ENCODE measurements at regions not wholly inside any gene's neighbourhood (a gene's known extent, or its start where the extent isn't known, plus 50 kb on each side); places are given as distances from the start of the nearest gene placed in this dataset.
"Not testable (repeated sequence)": the region's sequence is repeated elsewhere in the genome, so short reads cannot be mapped to it uniquely, and the experiment has no call there.

GRCh38 chr2:87638114-87638807, 109.6 kb upstream of the PLGLB2 start:
- H3K4me1 ChIP-seq (ENCODE audit: control insufficient read depth in 5 of 5, insufficient read depth in 5 of 5, low read length in 5 of 5); H3K27me3 ChIP-seq (ENCODE audit: control insufficient read depth in 3 of 3, insufficient read depth in 3 of 3, low read length in 2 of 3); H3K4me3 ChIP-seq; H3K9me3 ChIP-seq (ENCODE audit: control insufficient read depth in 4 of 4, insufficient read depth in 3 of 4, low read length in 3 of 4); H3K9ac ChIP-seq (ENCODE audit: insufficient read depth in 1 of 2, low read length in 2 of 2); H3K36me3 ChIP-seq (ENCODE audit: control insufficient read depth in 4 of 4, insufficient read depth in 4 of 4, low read length in 4 of 4): not testable (repeated sequence)
- ATAC-seq (ENCODE audit: insufficient read depth, low FRiP score) (peak; percentile 37), DNase-seq (peak in 2 of 3 donors; percentile 16 to 46)
- WGBS, 2 donors = 67 to 70% methylated on average over 10 of the region's 10 CpGs
- H3K27ac ChIP-seq (ENCODE audit: low read depth in 1 of 2, low read length in 1 of 2) = peak overlapping the region in 1 of 2 donors; percentile 47

- not testable (repeated sequence) for DNase-seq; H3K9ac ChIP-seq (ENCODE audit: insufficient read depth in 1 of 2, low read length in 2 of 2); H3K36me3 ChIP-seq (ENCODE audit: control insufficient read depth in 4 of 4, insufficient read depth in 4 of 4, low read length in 4 of 4); ATAC-seq (ENCODE audit: insufficient read depth, low FRiP score); H3K4me1 ChIP-seq (ENCODE audit: control insufficient read depth in 5 of 5, insufficient read depth in 5 of 5, low read length in 5 of 5); H3K9me3 ChIP-seq (ENCODE audit: control insufficient read depth in 4 of 4, insufficient read depth in 3 of 4, low read length in 3 of 4); H3K4me3 ChIP-seq; H3K27ac ChIP-seq (ENCODE audit: low read depth in 1 of 2, low read length in 1 of 2); H3K27me3 ChIP-seq (ENCODE audit: control insufficient read depth in 3 of 3, insufficient read depth in 3 of 3, low read length in 2 of 3)
- 98 to 100% methylated on average over 2 of the region's 7 CpGs for WGBS, 2 donors
These were observed 109.0 kb upstream of the PLGLB2 start for GRCh38 chr2:87638872-87639271.

DNA sequence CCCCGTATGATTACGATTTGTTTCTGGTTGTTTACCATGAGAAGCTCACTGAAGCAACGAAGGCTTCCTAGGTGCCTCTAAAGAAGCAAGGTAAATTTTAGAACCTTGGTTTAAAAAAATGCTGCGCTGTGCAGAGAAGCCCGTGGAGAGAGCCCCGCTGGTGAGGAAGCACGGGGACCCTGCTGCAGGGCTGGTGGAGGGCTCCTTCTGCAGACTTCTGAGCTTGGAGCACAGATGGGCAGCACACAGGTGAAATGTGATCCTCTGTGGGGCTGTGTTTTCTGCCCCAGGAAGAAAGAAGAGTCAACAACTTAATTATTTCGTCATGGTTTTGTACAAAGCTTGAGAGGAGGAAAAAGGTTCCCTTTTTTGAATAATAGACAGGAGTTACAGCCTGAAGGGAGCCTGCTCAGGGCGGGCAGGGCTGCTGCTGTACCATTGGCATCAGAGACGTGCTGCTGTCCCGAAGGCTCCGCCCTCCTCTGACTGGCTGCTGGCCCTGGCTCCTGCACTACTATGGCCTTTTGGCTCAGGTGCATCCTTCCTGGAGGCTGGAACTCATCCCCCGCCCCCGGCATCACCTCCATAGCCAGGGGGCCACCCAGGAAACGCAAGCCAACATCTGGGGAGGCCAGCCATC, 108.0 kb upstream of the PLGLB2 start:
- not testable (repeated sequence) for H3K27ac ChIP-seq (ENCODE audit: low read depth in 1 of 2, low read length in 1 of 2); H3K4me1 ChIP-seq (ENCODE audit: control insufficient read depth in 5 of 5, insufficient read depth in 5 of 5, low read length in 5 of 5); H3K36me3 ChIP-seq (ENCODE audit: control insufficient read depth in 4 of 4, insufficient read depth in 4 of 4, low read length in 4 of 4); DNase-seq; H3K9me3 ChIP-seq (ENCODE audit: control insufficient read depth in 4 of 4, insufficient read depth in 3 of 4, low read length in 3 of 4); H3K4me3 ChIP-seq; H3K27me3 ChIP-seq (ENCODE audit: control insufficient read depth in 3 of 3, insufficient read depth in 3 of 3, low read length in 2 of 3); ATAC-seq (ENCODE audit: insufficient read depth, low FRiP score); H3K9ac ChIP-seq (ENCODE audit: insufficient read depth in 1 of 2, low read length in 2 of 2)
- WGBS, 2 donors = 68 to 70% methylated on average over 9 to 12 of the region's 15 CpGs

DNA sequence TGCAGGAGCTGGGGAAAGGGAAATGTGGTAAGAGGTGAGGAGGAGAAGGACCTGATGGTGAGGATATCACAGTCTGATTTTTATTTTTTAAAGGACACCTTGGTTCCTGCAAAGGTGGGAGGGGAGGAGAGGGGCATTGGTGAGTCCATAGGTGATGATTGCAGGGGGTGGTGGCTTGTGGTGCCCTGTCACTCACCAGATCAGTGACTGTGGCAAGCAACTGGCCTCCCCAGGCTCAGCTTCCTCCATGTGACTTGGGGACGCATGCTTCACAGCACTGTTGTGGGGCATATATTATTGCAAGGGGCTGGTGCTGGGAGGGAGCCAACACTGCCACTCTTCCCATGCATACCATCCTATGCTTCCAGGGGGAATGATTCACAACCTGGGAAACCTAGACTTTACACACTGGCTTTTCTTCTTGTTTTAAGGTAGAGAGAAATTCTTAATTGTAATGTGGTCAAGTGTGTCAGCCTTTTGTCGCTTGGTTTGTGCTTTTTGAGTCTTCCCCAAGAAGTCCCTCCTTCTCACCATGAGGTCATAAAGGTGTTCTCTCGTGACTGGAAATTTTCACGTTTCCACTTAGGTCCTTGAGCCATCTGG, 106.8 kb upstream of the PLGLB2 start:
- WGBS, 2 donors = 92 to 95% methylated on average over 3 of the region's 4 CpGs

GRCh38 chr2:87643165-87643564, 104.7 kb upstream of the PLGLB2 start:
- H3K4me3 ChIP-seq; H3K27me3 ChIP-seq (ENCODE audit: control insufficient read depth in 3 of 3, insufficient read depth in 3 of 3, low read length in 2 of 3); H3K9ac ChIP-seq (ENCODE audit: insufficient read depth in 1 of 2, low read length in 2 of 2); DNase-seq; H3K27ac ChIP-seq (ENCODE audit: low read depth in 1 of 2, low read length in 1 of 2); H3K36me3 ChIP-seq (ENCODE audit: control insufficient read depth in 4 of 4, insufficient read depth in 4 of 4, low read length in 4 of 4); H3K9me3 ChIP-seq (ENCODE audit: control insufficient read depth in 4 of 4, insufficient read depth in 3 of 4, low read length in 3 of 4); H3K4me1 ChIP-seq (ENCODE audit: control insufficient read depth in 5 of 5, insufficient read depth in 5 of 5, low read length in 5 of 5); ATAC-seq (ENCODE audit: insufficient read depth, low FRiP score): not testable (repeated sequence)
- 97 to 99% methylated on average over 2 to 4 of the region's 4 CpGs for WGBS, 2 donors

More for the DNA sequence above, 106.8 kb upstream of the PLGLB2 start:
- not testable (repeated sequence) for H3K36me3 ChIP-seq (ENCODE audit: control insufficient read depth in 4 of 4, insufficient read depth in 4 of 4, low read length in 4 of 4); H3K27me3 ChIP-seq (ENCODE audit: control insufficient read depth in 3 of 3, insufficient read depth in 3 of 3, low read length in 2 of 3); H3K27ac ChIP-seq (ENCODE audit: low read depth in 1 of 2, low read length in 1 of 2); DNase-seq; ATAC-seq (ENCODE audit: insufficient read depth, low FRiP score); H3K4me1 ChIP-seq (ENCODE audit: control insufficient read depth in 5 of 5, insufficient read depth in 5 of 5, low read length in 5 of 5); H3K9ac ChIP-seq (ENCODE audit: insufficient read depth in 1 of 2, low read length in 2 of 2); H3K9me3 ChIP-seq (ENCODE audit: control insufficient read depth in 4 of 4, insufficient read depth in 3 of 4, low read length in 3 of 4); H3K4me3 ChIP-seq

DNA sequence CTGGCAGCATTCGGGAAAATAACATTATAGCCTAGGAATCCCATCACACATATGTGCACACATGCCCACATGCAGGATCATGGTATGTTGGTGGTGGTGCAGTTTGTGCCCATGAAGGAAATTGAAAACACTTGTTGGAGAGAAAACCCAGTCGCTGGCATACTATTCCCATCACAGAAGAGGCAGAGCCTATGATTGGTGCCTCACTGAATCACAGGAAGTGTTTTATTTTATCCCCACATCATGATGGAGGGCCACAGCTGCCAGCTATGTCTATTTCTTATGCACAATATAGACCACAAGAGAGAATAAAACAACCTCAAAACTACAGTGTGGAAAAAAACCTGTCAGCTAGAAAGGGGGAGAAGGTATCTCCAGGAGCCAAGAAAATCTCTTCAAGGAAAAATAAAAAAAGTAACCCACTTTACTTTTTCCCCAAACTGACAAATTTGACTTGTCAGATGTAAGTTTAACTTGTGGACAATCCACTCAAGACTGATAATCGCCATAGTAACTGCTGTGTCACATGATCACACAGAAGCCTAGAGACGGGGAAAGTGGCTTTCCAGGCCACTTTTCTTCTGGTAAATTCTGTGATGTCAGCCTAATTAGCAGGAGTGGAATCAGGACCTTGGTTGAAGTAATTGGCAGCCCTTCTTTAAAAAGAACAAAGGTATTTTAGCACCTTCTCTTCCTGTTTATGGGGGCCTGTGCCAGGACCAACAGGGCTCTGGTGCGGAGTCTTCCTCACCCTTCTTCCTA, 100.0 kb upstream of the PLGLB2 start:
- not testable (repeated sequence) for H3K4me1 ChIP-seq (ENCODE audit: control insufficient read depth in 5 of 5, insufficient read depth in 5 of 5, low read length in 5 of 5); H3K27ac ChIP-seq (ENCODE audit: low read depth in 1 of 2, low read length in 1 of 2); H3K9ac ChIP-seq (ENCODE audit: insufficient read depth in 1 of 2, low read length in 2 of 2); H3K27me3 ChIP-seq (ENCODE audit: control insufficient read depth in 3 of 3, insufficient read depth in 3 of 3, low read length in 2 of 3); H3K4me3 ChIP-seq; ATAC-seq (ENCODE audit: insufficient read depth, low FRiP score); H3K9me3 ChIP-seq (ENCODE audit: control insufficient read depth in 4 of 4, insufficient read depth in 3 of 4, low read length in 3 of 4); H3K36me3 ChIP-seq (ENCODE audit: control insufficient read depth in 4 of 4, insufficient read depth in 4 of 4, low read length in 4 of 4)
- WGBS, 2 donors = 41 to 45% methylated on average over 3 of the region's 5 CpGs
- peak; percentile 30 to 59 (median 38) for DNase-seq

- ATAC-seq (ENCODE audit: insufficient read depth, low FRiP score); H3K27ac ChIP-seq (ENCODE audit: low read depth in 1 of 2, low read length in 1 of 2); H3K36me3 ChIP-seq (ENCODE audit: control insufficient read depth in 4 of 4, insufficient read depth in 4 of 4, low read length in 4 of 4); DNase-seq; H3K9me3 ChIP-seq (ENCODE audit: control insufficient read depth in 4 of 4, insufficient read depth in 3 of 4, low read length in 3 of 4); H3K27me3 ChIP-seq (ENCODE audit: control insufficient read depth in 3 of 3, insufficient read depth in 3 of 3, low read length in 2 of 3); H3K4me3 ChIP-seq; H3K9ac ChIP-seq (ENCODE audit: insufficient read depth in 1 of 2, low read length in 2 of 2); H3K4me1 ChIP-seq (ENCODE audit: control insufficient read depth in 5 of 5, insufficient read depth in 5 of 5, low read length in 5 of 5): not testable (repeated sequence)
- WGBS, 2 donors = no CpG with 5 or more reads among the region's 3 CpGs
These were observed 99.1 kb upstream of the PLGLB2 start for GRCh38 chr2:87648815-87649214.

GRCh38 chr2:87649871-87650270, 98.0 kb upstream of the PLGLB2 start:
- not testable (repeated sequence) for DNase-seq; ATAC-seq (ENCODE audit: insufficient read depth, low FRiP score); H3K4me3 ChIP-seq; H3K36me3 ChIP-seq (ENCODE audit: control insufficient read depth in 4 of 4, insufficient read depth in 4 of 4, low read length in 4 of 4); H3K27ac ChIP-seq (ENCODE audit: low read depth in 1 of 2, low read length in 1 of 2); H3K9me3 ChIP-seq (ENCODE audit: control insufficient read depth in 4 of 4, insufficient read depth in 3 of 4, low read length in 3 of 4); H3K27me3 ChIP-seq (ENCODE audit: control insufficient read depth in 3 of 3, insufficient read depth in 3 of 3, low read length in 2 of 3); H3K9ac ChIP-seq (ENCODE audit: insufficient read depth in 1 of 2, low read length in 2 of 2); H3K4me1 ChIP-seq (ENCODE audit: control insufficient read depth in 5 of 5, insufficient read depth in 5 of 5, low read length in 5 of 5)
- WGBS, 2 donors = 66 to 93% methylated on average over 3 of the region's 3 CpGs

All from lung (tissue), 9 donors.